ENCODE measurements at regions not wholly inside any gene's neighbourhood (a gene's known extent, or its start where the extent isn't known, plus 50 kb on each side); places are given as distances from the start of the nearest gene placed in this dataset.

GRCh38 chr9:135204177-135204576 lies 116.7 kb downstream of the OLFM1 start:
- TF ChIP-seq EZH2 (IDR thresholded peaks at IDR 0.05; ENCODE audit: low read length) (no peak), CTCF (optimal IDR thresholded peaks at IDR 0.05 in 1 of 3, IDR thresholded peaks at IDR 0.05 in 1 of 3, conservative IDR thresholded peaks at IDR 0.05 in 1 of 3; ENCODE audit: extremely low read depth in 1 of 3, insufficient read depth in 2 of 3, low read length in 3 of 3) (no peak)

All from keratinocyte (primary cell).